GM18870 (cell line): ENCODE measurements at regions not wholly inside any gene's neighbourhood (a gene's known extent, or its start where the extent isn't known, plus 50 kb on each side); places are given as distances from the start of the nearest gene placed in this dataset.

Experiments
- ATAC-seq: cut with Tn5 transposase; IDR thresholded peaks from one replicate; pipeline ENCODE4 v1.9.1; 2021; ENCODE audit warnings: moderate library complexity; ENCODE audit not compliant: unreplicated experiment

DNA sequence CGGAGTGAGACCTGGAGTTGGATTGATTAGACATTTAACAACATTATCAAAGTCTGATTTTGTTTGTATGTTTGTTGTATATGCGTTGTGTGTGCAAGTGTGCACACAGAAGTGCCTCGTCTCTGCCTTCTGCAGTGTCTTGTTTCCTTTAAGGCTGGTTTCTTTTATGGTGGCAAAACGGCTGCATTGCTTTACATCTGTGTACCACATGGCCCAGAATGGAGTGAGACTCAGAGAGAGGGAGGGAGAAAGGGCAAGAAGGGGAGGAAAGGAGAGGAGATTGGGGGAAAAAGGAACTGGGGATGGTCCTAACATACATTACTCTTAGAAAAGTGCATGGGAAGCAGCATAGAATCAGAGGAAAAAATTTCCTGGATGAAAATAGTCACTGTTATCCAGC, 99.7 kb upstream of the WLS start:
- ATAC-seq: no peak

DNA sequence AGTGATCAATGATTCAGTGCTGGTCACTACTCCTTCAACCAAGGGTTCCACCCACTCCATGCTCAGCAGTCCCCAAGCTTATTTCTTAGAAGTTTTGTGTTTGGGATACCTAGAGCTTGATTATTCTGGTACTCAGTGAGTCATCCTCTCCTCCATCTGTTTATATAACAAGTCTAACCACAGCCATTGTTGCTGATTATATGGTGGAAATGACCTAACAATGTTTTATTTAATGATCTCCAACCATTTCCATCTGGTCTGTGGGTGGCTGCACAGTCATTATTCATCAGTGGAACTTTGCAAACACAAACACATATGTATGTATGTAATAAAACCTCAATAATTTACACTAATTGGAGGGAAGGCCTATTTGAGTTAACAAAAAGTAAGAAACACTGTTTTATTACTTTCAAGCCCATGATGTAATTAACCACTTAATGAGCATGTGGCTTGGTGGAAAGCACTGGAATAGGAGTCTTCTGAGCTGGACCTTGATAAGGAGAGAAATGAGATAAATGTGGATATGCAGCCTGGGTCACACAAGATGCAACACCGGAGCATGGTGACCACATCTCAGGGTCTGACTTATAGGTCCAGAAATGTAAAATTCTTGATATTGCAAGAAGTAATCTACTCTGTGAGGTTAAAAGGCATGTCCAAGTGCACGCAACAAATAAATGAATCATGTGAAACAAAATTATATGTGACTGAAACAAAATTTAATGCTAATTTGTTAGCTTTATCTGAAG, 99.0 kb upstream of the WLS start:
- no peak for ATAC-seq

GRCh38 chr1:68330391-68330790, 98.1 kb upstream of the WLS start:
- ATAC-seq: no peak

GRCh38 chr1:68329096-68329835, 96.9 kb upstream of the WLS start:
- ATAC-seq: no peak

GRCh38 chr1:68328490-68328889, 96.2 kb upstream of the WLS start:
- ATAC-seq: no peak

DNA sequence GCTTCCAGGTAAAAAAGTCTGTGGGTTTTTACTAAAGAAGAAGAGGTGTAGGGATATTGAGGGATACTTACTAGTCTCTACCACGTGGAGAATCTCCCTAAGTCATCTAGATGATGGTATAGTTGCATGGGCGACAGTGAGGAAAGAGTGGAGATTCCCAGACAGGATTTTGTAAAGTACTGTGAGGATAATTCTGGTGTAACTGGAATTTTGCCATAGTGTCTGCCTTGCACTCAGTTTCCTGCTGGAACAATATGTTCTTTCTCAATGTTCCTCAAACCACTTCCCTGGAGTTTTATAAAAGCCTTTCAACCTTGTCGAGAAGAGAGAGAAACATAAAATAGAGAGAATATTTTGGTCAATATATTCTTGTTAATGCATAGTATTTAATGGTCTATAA, 95.1 kb upstream of the WLS start:
- no peak for ATAC-seq

DNA sequence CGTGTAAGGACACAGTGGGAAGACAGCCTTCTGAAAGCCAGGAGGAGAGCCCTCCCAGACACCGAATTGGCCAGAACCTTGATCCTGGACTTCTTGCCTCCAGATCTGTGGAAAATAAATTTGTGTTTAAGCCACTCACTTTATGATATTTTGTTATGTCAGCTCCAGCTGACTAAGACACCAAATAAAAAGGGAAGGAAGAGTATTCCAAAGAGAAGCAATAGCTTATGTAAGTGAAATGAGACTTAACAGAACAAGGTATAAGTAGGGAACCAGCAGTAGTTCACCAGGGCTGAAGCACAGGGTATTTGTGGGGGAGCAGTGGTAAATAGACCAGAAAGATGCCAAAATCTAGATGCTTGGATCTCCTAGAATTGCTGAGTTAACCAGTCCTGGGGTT, 94.2 kb upstream of the WLS start:
- no peak for ATAC-seq

DNA sequence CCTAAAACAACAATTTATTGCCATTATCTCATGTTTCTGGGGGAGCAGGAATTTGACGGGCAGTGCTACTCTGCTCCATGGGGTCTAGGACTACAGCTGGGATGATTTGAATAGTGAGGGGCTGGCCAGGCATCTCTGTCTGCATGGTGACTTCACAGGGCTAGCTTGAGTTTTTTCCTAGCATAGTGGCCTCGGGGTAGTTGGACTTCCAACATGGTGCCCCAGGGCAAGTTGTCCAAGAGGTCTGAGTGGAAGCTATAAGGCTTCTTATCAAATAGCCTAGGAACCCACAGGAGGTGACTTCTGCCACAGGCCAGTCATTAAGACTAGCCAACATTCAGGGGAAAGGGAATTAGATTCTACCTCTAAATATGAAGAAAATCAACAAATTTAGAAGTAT, 92.0 kb upstream of the WLS start:
- ATAC-seq: no peak

GRCh38 chr1:68322837-68323687, 90.7 kb upstream of the WLS start:
- no peak for ATAC-seq

GRCh38 chr1:68322096-68322495, 89.8 kb upstream of the WLS start:
- no peak for ATAC-seq

GRCh38 chr1:68321084-68321685, 88.9 kb upstream of the WLS start:
- ATAC-seq: no peak

- ATAC-seq: no peak
These were observed 88.0 kb upstream of the WLS start for GRCh38 chr1:68320349-68320748.

GRCh38 chr1:68319907-68320306, 87.6 kb upstream of the WLS start:
- no peak for ATAC-seq

- ATAC-seq: no peak
These were observed 85.2 kb upstream of the WLS start for GRCh38 chr1:68317543-68317942.

- ATAC-seq: no peak
These were observed 81.9 kb upstream of the WLS start for GRCh38 chr1:68314151-68314780.

DNA sequence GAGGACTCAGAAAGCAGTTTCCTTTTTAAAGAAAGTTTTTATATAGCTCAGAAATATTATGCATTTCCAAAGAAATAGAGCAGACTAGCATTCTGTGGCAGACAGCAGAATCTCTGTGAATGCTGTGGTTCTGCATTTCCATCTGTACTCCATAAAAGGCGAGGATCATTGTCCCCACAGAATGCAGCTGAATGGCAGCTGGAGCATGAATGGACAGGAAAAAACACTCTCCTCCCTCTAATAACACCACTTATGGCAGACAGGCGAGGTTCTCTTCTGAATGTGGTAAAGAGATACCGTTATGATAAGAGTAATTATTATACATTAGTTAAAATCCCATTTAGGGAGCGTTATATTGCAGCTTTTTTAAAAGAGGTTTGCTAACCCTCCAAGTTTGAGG, 81.4 kb upstream of the WLS start:
- ATAC-seq: no peak

DNA sequence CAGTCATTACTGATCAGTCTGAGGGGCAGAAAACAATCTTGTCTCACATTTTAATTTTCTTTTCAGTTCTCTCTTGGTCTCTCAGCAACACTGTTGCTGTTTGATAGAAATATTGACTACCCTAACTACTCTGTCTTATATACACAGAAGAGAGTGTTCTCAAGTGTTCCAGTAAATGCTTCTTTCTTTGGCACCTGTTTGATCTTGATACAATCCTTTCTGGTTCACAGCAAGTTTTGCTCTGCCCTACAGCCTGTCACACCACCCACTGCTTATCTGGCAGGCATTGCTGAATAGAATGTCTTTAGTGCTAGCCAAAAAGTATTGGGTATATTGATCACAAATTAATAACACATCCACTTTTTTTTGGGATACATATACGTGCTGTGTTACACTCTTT, 75.7 kb upstream of the WLS start:
- no peak for ATAC-seq

DNA sequence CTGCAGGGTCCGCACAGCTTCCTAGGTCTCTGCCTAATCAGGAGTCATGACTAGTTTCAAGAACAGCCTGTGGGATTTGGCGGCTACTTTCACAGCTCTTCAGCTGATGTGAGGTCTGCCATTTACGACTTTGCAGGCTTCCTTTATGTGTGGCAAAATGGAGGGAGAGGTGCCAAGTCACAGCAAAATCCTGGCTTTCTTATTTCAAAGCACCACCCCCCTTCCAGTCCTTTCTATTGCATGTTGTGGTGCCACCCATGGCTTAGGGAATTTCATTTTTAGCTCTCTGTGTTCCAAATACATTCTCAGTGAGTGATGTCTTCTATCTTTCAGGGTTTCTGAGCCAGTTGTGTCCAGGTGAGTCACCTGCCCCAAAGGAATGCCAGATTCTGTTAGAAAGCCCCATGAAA, 75.1 kb upstream of the WLS start:
- ATAC-seq: no peak

DNA sequence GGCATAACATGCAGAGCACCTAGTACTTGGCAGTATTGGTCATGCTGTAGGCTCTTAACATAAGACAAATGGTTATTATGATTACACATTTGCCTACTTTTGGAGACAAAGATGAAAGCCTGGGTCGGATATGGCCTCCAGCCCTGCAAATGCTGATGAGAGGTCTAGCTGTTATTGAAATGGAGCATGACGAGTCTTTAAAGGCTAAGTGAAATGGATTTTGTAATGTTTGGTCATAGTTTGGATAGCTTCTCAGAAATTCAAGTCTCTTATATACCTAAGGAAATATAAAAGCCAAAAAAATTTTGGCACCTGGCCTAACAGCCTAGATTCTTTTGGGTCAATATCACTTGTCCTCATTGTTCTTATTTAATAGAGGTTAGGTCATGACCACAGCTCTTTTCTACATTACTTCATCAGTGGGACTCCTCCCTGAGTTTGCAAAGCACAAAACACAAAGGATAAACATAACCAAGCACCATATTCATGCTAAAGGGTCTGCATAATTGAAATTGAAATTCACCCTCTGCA, 69.2 kb upstream of the WLS start:
- no peak for ATAC-seq

- no peak for ATAC-seq
These were observed 62.2 kb upstream of the WLS start for GRCh38 chr1:68294367-68295066.
